NB4 (cell line): ENCODE measurements at regions not wholly inside any gene's neighbourhood (a gene's known extent, or its start where the extent isn't known, plus 50 kb on each side); places are given as distances from the start of the nearest gene placed in this dataset.

Experiments
- DNase-seq: peaks from one replicate; pipeline ENCODE4 v3.0.0; 2010; ENCODE audit warnings: low read depth
- H3K4me3 ChIP-seq: one replicate; pipeline ENCODE4 v1.5.1; 2011; ENCODE audit warnings: mild to moderate bottlenecking, low read depth, low read length, moderate library complexity
- MYC ChIP-seq: IDR thresholded peaks from 2 replicates; pipeline ENCODE4 v1.6.1; 2011; ENCODE audit warnings: low read depth, low read length
- POLR2A ChIP-seq: IDR thresholded peaks from 2 replicates; pipeline ENCODE4 v1.6.1; 2011; ENCODE audit warnings: mild to moderate bottlenecking; ENCODE audit not compliant: insufficient read length; ENCODE audit errors: extremely low read depth
- TF ChIP-seq, protein P1 (sequence below): IDR thresholded peaks from 2 replicates; pipeline ENCODE4 v1.6.1; 2011; ENCODE audit warnings: low read depth, low read length
- TF ChIP-seq, protein P2 (sequence below): IDR thresholded peaks from one replicate; pipeline ENCODE4 v1.5.1; 2012; ENCODE audit warnings: low read depth, low read length

DNA sequence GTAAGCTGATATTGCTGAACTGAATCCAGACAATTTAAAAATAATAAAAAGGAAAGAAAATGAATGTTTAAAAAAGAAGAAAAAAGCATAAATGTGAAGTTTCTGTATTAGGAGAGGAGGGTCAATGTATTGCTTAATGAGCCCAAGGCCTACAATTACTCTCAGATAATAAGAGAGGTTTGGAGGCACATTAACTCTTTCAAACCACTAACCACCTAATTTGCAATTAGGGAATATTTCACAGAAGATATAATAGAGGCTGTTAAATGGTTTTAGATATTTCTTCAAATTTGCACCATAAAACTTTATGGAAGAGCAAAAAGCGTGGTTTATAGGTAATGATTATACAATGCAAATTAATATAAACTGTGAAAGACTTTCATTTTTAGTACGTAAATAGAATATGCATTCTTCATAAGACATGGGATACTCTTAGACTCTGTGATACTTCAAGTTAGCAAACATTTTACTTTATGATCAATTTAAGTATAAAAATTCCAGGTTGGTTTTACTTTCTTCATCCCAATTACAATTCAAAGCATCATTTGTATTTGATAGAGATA, 364.2 kb upstream of the GALNTL6 start:
- no peak for DNase-seq
- TF ChIP-seq, protein P1, sequence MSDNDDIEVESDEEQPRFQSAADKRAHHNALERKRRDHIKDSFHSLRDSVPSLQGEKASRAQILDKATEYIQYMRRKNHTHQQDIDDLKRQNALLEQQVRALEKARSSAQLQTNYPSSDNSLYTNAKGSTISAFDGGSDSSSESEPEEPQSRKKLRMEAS: no peak
- TF ChIP-seq MYC (no peak), POLR2A (no peak)
- TF ChIP-seq, protein P2, sequence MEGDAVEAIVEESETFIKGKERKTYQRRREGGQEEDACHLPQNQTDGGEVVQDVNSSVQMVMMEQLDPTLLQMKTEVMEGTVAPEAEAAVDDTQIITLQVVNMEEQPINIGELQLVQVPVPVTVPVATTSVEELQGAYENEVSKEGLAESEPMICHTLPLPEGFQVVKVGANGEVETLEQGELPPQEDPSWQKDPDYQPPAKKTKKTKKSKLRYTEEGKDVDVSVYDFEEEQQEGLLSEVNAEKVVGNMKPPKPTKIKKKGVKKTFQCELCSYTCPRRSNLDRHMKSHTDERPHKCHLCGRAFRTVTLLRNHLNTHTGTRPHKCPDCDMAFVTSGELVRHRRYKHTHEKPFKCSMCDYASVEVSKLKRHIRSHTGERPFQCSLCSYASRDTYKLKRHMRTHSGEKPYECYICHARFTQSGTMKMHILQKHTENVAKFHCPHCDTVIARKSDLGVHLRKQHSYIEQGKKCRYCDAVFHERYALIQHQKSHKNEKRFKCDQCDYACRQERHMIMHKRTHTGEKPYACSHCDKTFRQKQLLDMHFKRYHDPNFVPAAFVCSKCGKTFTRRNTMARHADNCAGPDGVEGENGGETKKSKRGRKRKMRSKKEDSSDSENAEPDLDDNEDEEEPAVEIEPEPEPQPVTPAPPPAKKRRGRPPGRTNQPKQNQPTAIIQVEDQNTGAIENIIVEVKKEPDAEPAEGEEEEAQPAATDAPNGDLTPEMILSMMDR: no peak
- H3K4me3 ChIP-seq: no peak overlapping the region

DNA sequence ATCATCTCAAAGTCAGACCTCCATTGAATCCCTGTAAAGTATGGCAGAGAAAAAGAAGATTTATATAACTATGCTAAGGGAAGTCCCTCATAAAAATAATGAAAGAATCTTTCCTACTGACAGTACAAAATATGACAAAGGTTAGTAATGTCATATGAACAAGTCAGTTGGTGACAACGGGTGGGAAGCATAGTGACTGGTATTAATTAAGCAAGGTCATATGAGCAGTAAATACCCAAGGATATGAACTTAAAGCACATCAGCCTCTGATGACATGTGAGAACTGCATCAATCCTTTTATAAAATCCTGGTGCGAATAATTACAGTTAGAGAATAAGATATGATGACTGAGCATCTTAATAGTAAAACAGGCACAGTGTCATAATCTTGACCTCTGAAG, 364.8 kb upstream of the GALNTL6 start:
- TF ChIP-seq, protein P2: no peak
- TF ChIP-seq, protein P1: no peak
- TF ChIP-seq POLR2A (no peak), MYC (no peak)
- DNase-seq: no peak

DNA sequence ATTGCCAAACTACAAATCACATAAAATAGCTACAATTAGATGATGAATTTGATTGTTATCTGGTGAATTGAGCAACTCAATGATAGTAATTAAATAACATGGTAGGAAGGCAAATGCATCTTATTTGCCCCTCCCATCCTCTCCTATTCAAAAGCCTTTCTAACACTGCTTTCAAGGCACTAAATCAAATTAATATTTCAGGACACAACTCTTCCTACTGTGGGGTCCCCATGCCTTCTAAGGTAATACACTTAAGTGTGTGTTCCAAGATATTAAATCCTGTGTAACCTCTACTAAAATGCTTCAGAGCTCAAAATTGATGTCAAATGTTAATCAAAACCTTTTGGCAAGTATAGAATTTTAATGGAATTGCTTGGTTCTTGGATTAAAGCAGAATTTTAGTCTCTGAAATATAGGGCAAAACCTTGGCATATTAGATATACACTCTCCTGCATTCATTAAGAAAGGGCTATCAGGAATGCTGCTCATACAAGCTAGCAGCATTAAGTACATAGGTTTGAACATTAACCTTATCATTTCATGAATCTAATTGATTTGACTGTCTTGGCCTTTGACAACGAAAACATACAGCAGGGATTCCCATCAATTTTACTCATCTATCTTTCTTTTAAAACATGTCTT, 371.8 kb upstream of the GALNTL6 start:
- TF ChIP-seq, protein P1: no peak
- TF ChIP-seq MYC (no peak), POLR2A (no peak)
- TF ChIP-seq, protein P2: no peak

More for the DNA sequence above, 364.8 kb upstream of the GALNTL6 start:
- H3K4me3 ChIP-seq: no peak overlapping the region

DNA sequence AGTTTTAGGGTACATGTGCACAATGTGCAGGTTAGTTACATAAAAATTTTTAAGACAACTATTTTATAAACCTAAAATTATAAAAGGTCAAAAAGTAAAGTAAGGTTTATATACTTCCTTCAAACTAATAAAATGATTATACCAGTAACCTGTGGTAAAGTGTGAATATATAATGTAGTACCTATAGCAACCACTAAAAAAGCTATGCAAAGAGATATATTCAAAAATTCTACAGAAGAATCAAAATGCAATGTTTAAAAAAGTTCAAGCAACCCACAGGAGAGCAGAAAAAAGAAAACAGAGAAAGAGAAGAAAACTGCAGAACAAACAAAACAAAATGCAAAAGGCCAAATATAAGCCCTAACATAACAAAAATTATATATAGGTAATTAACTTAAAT, 379.5 kb upstream of the GALNTL6 start:
- DNase-seq: no peak

More for the DNA sequence above, 371.8 kb upstream of the GALNTL6 start:
- H3K4me3 ChIP-seq: no peak overlapping the region
- DNase-seq: no peak

DNA sequence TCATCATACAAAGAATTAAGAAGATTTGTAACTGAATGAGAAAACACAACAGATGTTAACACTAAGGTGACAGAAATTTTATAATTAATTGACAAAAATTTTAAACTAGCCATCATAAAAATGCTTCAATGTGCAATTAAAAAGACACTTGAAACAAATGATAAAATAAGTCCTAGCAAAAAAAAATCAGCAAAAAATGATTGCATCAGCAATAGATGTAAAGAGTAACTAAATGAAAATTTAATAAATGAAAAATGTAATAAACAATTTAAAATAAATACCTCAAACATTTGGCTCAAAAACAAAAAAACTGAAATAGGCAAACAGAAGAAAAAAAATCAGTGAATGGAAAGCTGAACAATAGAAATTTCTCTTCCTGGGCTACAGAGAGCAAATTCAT, 380.7 kb upstream of the GALNTL6 start:
- no peak for DNase-seq
- H3K4me3 ChIP-seq: no peak overlapping the region
- TF ChIP-seq MYC (no peak), POLR2A (no peak)
- TF ChIP-seq, protein P2: no peak
- TF ChIP-seq, protein P1: no peak

More for the DNA sequence above, 379.5 kb upstream of the GALNTL6 start:
- H3K4me3 ChIP-seq: no peak overlapping the region
- TF ChIP-seq, protein P2: no peak
- TF ChIP-seq, protein P1: no peak
- TF ChIP-seq POLR2A (no peak), MYC (no peak)

DNA sequence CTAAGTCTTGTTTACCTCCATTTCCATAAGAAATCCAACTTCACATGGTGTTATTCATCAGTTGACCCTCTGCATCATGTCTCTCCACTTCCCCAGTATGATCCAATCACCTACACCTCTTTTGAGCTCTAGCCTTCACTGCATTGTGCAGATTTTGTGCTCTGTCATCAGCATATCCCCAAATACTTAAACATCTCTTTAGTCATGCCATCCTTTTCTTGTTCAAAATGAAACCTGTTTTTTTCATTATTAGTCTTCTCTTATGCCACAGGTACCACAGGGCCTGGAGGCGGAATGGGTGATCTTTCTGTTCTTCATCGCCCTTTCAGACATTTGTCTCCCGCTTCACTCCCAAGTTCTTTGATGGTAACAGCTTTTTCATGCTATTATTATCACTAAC, 382.7 kb upstream of the GALNTL6 start:
- DNase-seq: no peak
- no peak overlapping the region for H3K4me3 ChIP-seq
- TF ChIP-seq, protein P1: no peak
- TF ChIP-seq MYC (no peak), POLR2A (no peak)
- TF ChIP-seq, protein P2: no peak
